ELF-1 (cell line): ENCODE measurements at regions not wholly inside any gene's neighbourhood (a gene's known extent, or its start where the extent isn't known, plus 50 kb on each side); places are given as distances from the start of the nearest gene placed in this dataset.
"Not testable (repeated sequence)": the region's sequence is repeated elsewhere in the genome, so short reads cannot be mapped to it uniquely, and the experiment has no call there.

Experiments
- DNase-seq: peaks from one replicate; pipeline ENCODE4 v3.0.0-alpha.2; 2016; ENCODE audit warnings: low read depth, low spot score

- DNase-seq, result no peak
Observed at GRCh38 chr13:50451609-50452008, 391.9 kb downstream of the DLEU7 start.

DNA sequence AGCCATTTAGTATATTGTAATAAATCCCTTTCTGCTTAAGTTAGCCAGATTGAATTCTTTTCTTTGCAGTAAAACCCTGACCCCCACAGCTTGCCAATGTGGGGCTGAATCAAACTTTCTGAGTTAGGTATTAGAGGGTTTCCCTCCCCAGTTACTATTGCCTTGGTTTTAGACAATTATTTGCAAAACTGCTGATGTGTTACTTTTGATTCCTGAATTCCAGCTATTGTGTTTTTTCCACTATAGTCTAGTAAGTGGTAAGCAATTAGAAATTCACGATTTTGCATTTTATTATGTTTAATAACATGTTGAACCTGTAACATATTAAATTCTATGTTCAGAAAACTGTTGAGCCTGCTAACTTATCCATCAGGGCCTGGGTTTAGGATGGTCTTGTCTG lies 391.5 kb downstream of the DLEU7 start:
- no peak for DNase-seq

DNA sequence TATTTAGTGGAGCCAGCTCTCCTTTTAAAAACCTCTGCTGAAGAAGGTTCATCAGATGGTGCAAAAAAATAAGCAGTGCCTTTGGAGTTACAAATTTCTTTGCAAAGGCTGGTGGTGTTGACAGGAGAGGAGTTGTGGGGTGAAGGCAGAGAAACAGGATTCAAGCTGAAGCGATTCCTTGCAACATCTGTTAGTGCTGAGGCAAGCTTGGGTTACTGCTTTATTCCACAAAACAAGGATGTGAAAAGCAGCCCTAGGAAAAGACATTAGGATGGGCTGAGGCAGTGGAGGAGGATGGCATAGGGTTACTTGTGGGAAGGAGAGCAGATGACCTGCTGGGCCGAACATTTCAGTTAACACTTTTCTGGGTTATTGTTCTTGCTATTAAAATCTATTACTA lies 390.7 kb downstream of the DLEU7 start:
- no peak for DNase-seq

DNA sequence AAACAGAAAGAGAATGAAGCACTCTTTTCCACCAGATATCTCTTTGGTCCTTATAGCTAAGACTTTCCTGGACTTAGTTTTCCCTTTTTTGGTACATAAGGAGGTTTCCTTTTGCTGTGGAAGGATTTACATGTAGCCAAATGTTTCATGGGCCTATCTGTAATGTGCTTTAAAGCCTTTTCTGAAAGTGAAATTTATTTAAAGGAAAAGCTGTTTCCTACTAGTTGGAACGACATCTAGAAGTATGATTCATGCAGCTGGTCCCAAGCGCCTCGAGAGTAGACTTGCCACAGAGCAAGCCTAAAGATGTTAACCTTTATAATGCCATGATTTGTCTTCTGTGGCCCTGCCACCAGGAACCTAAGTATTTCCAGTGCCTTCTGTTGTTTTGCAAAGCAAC lies 390.3 kb downstream of the DLEU7 start:
- DNase-seq, result no peak

DNA sequence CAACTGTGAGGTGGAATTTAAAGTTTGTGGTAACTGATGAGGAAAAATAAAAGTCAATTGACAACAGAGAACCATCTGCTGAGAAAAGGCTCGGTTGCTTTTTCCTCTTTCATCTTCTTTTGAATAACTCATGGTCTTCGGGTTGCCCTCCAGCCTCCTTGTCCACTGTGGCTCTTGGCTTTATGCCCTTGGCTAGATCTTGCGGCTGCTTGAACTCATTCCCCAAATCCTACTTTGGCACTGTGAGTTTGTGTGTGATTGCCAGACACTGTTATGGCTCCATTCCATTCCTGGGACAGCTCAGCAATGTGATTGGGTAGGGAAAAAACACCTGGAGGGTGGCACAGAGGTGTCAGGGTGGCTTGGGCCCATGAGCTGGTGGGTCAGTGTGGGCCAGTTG lies 387.4 kb downstream of the DLEU7 start:
- no peak for DNase-seq

- no peak for DNase-seq
Observed at GRCh38 chr13:50457415-50458393, 385.8 kb downstream of the DLEU7 start.

- no peak for DNase-seq
Observed at GRCh38 chr13:50459046-50459445, 384.4 kb downstream of the DLEU7 start.

- no peak for DNase-seq
Observed at GRCh38 chr13:50459658-50460057, 383.8 kb downstream of the DLEU7 start.

GRCh38 chr13:50460358-50460757 lies 383.1 kb downstream of the DLEU7 start:
- DNase-seq, result no peak

- DNase-seq, result no peak
Observed at GRCh38 chr13:50461189-50461588, 382.3 kb downstream of the DLEU7 start.

DNA sequence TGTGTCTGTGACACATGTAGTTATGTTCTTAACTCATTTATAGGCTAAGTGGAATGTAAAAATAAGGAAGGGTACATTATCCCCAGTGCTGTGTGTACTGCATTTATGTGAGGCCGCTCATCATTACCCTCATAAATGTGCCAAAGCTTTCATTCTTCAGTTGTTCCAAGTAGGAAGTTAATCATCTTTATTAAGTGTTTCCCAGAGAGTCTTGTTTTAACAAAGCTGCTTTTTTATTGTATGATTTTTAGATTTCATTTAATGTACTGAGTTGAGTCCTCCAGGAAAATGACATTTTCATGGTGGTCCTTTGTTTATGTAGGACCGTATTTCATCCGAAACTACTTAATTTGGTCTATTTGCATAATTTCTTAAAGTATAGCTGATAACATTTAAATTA lies 379.8 kb downstream of the DLEU7 start:
- DNase-seq, result no peak

DNA sequence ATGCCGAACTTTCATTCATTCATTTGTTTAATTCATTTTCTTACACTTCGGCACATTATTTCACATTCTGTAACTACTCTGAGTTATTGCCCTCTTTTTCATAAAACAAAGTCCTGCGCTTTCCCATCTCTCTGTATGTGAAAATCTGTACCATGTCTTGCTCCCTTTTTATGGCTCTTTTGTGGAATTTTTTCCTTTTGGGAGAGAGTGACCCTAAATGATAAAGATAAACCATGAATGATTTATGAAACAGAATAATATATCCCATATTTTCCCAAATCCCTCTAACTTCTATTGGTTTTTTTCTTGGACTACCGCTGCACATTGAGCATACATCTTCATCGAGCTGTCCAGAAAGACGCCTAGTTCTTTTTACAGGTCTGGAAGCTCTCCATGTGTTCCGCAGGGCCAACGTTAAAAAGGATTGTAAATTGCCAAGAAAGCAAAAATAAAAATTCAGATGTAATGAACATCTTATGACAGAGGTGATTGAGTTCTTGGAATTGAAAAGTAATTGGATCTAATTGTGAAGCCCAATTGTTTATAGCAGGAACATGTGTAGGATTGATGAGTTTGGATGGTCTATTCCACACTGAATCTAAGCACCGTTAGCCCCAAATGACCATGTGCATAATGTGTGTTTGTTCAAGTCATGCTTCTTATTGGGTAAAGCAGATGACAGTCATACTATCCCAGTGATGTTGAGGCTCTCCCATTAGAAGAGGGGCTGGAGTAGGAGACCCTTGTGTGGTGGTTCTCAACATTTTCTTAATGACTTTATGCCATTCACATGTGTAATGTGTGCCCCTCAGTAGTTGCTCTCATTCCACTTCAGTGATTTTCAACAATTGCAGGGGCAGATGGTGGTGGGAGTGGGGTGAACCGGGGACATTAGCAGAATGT lies 378.9 kb downstream of the DLEU7 start:
- no peak for DNase-seq

DNA sequence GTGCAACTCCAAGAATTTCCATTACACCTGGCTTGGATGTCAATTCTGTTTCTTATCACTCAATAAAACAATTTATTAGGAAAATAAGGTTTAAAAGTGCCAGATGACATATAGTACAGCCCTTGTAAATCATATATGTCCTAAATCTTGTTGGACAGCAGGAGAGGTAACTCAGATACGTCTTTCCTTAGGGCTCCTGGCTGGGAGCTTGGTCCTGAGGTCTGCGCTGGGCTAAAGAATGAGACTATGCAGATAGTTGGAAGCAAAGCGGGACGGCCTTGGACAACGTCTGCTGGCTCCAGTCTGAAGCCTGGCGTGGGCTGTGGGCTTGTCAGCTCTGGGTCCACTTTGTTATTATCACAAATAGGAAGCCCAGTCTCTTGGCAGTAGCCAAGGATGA lies 377.0 kb downstream of the DLEU7 start:
- no peak for DNase-seq

- no peak for DNase-seq
Observed at GRCh38 chr13:50467156-50468110, 376.1 kb downstream of the DLEU7 start.

DNA sequence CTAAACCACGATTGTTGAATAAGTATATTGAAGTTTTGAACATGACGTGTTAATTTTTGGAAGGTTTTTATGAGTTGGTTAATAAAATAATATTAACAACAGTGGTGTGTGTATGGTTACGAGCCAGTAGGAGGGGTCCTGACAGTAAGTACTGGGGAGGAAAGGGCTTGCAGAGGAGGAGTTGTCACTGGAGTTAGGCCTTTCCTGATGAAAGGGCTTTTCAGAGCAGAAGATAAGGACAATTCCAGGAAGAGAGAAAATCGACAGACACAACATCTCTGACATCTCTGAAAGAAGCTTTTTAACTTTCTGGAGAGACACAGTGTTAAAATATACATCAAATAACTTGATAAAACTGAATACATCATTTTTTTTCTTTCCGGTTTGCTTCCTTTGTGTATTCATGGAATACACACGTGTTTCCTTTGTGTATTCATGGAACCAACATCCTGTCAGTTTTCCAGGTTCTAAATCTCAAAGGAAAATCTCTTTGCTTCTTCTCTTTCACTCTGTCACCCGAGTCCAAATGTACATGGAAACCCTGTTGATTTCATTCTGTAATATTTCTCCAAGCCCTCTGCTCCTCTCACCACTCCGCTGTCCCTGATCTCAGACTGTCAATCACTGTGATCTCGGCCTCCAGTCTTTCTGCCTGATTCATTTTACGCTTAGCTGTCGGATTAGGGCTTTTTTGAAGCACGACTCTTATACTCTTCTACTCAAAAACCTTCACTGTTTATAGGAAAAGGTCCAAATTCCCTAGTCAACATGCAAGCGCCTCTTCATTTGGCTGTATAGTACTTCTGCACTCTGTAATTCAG lies 374.4 kb downstream of the DLEU7 start:
- no peak for DNase-seq

DNA sequence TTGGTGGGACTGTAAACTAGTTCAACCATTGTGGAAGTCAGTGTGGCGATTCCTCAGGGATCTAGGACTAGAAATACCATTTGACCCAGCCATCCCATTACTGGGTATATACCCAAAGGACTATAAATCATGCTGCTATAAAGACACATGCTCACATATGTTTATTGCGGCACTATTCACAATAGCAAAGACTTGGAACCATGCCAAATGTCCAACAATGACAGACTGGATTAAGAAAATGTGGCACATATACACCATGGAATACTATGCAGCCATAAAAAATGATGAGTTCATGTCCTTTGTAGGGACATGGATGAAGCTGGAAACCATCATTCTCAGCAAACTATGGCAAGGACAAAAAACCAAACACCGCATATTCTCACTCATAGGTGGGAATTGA lies 370.4 kb downstream of the DLEU7 start:
- DNase-seq, result not testable (repeated sequence)

GRCh38 chr13:50474088-50474662 lies 369.3 kb downstream of the DLEU7 start:
- no peak for DNase-seq

- no peak for DNase-seq
Observed at GRCh38 chr13:50476577-50477285, 366.8 kb downstream of the DLEU7 start.

GRCh38 chr13:50481936-50482335 lies 361.6 kb downstream of the DLEU7 start:
- no peak for DNase-seq
